Stimulated activated CD4-positive, alpha-beta T cell treated with anti-CD3 and anti-CD28 coated beads, Interleukin-4, amount 100 ng/mL, for 48 hours (primary cell): ENCODE measurements at regions not wholly inside any gene's neighbourhood (a gene's known extent, or its start where the extent isn't known, plus 50 kb on each side); places are given as distances from the start of the nearest gene placed in this dataset.

Source experiments
- DNase-seq, 2 donors: peaks; one replicate each; pipeline ENCODE4 v3.0.0-alpha.2; 2020; ENCODE audit warnings: low read depth in 2 of 2

- no peak for DNase-seq
Observed at GRCh38 chr12:124162151-124163110, 132.5 kb upstream of the RFLNA start.

GRCh38 chr12:124165695-124166094, 129.2 kb upstream of the RFLNA start:
- no peak for DNase-seq

GRCh38 chr12:124167141-124167540, 127.8 kb upstream of the RFLNA start:
- no peak for DNase-seq

GRCh38 chr12:124168016-124168786, 126.7 kb upstream of the RFLNA start:
- DNase-seq: no peak

GRCh38 chr12:124169577-124170284, 125.2 kb upstream of the RFLNA start:
- no peak for DNase-seq

GRCh38 chr12:124170760-124171159, 124.1 kb upstream of the RFLNA start:
- DNase-seq: no peak

GRCh38 chr12:124171231-124171979, 123.5 kb upstream of the RFLNA start:
- DNase-seq: no peak

GRCh38 chr12:124172636-124173035, 122.3 kb upstream of the RFLNA start:
- no peak for DNase-seq

- DNase-seq: no peak
Observed at GRCh38 chr12:124173692-124174091, 121.2 kb upstream of the RFLNA start.

GRCh38 chr12:124174451-124175348, 120.2 kb upstream of the RFLNA start:
- no peak for DNase-seq

- no peak for DNase-seq
Observed at GRCh38 chr12:124175704-124176103, 119.2 kb upstream of the RFLNA start.

GRCh38 chr12:124177276-124177950, 117.5 kb upstream of the RFLNA start:
- DNase-seq: no peak

GRCh38 chr12:124177951-124178316, 117.0 kb upstream of the RFLNA start:
- DNase-seq: no peak

- no peak for DNase-seq
Observed at GRCh38 chr12:124179936-124180607, 114.8 kb upstream of the RFLNA start.

- DNase-seq: no peak
Observed at GRCh38 chr12:124183172-124183571, 111.7 kb upstream of the RFLNA start.

- DNase-seq: no peak
Observed at GRCh38 chr12:124184456-124184855, 110.4 kb upstream of the RFLNA start.

- no peak for DNase-seq
Observed at GRCh38 chr12:124185971-124186686, 108.8 kb upstream of the RFLNA start.

GRCh38 chr12:124188084-124188483, 106.8 kb upstream of the RFLNA start:
- no peak for DNase-seq
